Stomach (tissue), 4 donors: ENCODE measurements at regions not wholly inside any gene's neighbourhood (a gene's known extent, or its start where the extent isn't known, plus 50 kb on each side); places are given as distances from the start of the nearest gene placed in this dataset.

Experiments used
- CTCF ChIP-seq, 7 experiments: fragments of 450-650 bp in 4 of 7; fragments of 200-600 bp in 3 of 7; sonication (generic) in 3 of 7; IDR thresholded peaks; one replicate each; pipeline ENCODE4 v1.5.1; 2016 to 2019; ENCODE audit warnings: antibody characterized with exemption in 7 of 7, control low read depth in 2 of 7, mild to moderate bottlenecking in 1 of 7
- POLR2A ChIP-seq, 4 donors: fragments of 450-650 bp; IDR thresholded peaks; one replicate each; pipeline ENCODE4 v1.6.1; 2016; ENCODE audit warnings: antibody characterized with exemption in 4 of 4, control low read depth in 2 of 4, mild to moderate bottlenecking in 1 of 4, moderate library complexity in 1 of 4
- POLR2AphosphoS5 ChIP-seq, 3 donors: sonication (generic); formaldehyde crosslinking; IDR thresholded peaks; one replicate each; pipeline ENCODE4 v1.6.1; 2016; ENCODE audit warnings: antibody characterized with exemption in 3 of 3

- TF ChIP-seq POLR2AphosphoS5 (IDR thresholded peaks at IDR 0.05) = no peak
- no peak for TF ChIP-seq CTCF (IDR thresholded peaks at IDR 0.05)
- no peak for TF ChIP-seq POLR2A (IDR thresholded peaks at IDR 0.05)
Observed at GRCh38 chr1:208462761-208463160, 218.6 kb upstream of the PLXNA2 start.
